OCI-LY7 (cell line): ENCODE measurements at regions not wholly inside any gene's neighbourhood (a gene's known extent, or its start where the extent isn't known, plus 50 kb on each side); places are given as distances from the start of the nearest gene placed in this dataset.

Experiments
- CTCF ChIP-seq: fragments of 200-600 bp; sonication (generic); conservative IDR thresholded peaks from 2 replicates; pipeline ENCODE4 v1.5.1; 2014; ENCODE audit warnings: mild to moderate bottlenecking, antibody characterized with exemption, low read length, moderate library complexity, mixed read lengths
- EZH2phosphoT487 ChIP-seq: fragments of 200-600 bp; sonication (generic); IDR thresholded peaks from 2 replicates; pipeline ENCODE4 v1.6.1; 2018; ENCODE audit warnings: low read depth, borderline replicate concordance, mild to moderate bottlenecking, mixed run types, antibody characterized with exemption, low read length, moderate library complexity, mixed read lengths

- TF ChIP-seq CTCF, result no peak
- TF ChIP-seq EZH2phosphoT487, result no peak
These were observed 99.9 kb upstream of the IPO5 start for GRCh38 chr13:97853550-97853949.
